ENCODE measurements at regions not wholly inside any gene's neighbourhood (a gene's known extent, or its start where the extent isn't known, plus 50 kb on each side); places are given as distances from the start of the nearest gene placed in this dataset.

DNA sequence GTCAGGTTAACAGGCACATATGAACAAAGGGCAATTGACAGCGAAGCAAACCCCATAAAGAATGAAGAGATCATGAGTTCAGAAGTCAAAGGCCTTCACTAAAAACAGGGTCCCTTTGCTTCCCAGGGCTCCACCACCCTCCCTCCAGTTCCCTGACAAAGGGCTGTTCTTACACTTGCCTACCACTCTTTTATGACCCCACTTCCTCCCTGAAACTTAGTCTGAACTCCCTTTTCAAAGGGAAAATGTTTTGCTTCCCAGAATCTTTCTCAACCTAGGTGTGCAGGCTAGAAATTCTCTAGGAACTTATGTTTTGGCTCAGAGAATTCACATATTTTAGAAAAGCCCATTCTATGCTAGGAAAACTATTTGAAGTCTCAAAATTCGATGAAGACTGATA lies 86.0 kb upstream of the ITGA4 start:
- TF ChIP-seq EZH2 (IDR thresholded peaks at IDR 0.05; ENCODE audit: insufficient read depth, low read length) = no peak
- TF ChIP-seq, protein P1, sequence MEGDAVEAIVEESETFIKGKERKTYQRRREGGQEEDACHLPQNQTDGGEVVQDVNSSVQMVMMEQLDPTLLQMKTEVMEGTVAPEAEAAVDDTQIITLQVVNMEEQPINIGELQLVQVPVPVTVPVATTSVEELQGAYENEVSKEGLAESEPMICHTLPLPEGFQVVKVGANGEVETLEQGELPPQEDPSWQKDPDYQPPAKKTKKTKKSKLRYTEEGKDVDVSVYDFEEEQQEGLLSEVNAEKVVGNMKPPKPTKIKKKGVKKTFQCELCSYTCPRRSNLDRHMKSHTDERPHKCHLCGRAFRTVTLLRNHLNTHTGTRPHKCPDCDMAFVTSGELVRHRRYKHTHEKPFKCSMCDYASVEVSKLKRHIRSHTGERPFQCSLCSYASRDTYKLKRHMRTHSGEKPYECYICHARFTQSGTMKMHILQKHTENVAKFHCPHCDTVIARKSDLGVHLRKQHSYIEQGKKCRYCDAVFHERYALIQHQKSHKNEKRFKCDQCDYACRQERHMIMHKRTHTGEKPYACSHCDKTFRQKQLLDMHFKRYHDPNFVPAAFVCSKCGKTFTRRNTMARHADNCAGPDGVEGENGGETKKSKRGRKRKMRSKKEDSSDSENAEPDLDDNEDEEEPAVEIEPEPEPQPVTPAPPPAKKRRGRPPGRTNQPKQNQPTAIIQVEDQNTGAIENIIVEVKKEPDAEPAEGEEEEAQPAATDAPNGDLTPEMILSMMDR (IDR thresholded peaks at IDR 0.05; ENCODE audit: insufficient read depth, low read depth, low read length) = no peak

All from astrocyte (in vitro differentiated cells and primary cell).